HepG2 (cell line): ENCODE measurements at regions not wholly inside any gene's neighbourhood (a gene's known extent, or its start where the extent isn't known, plus 50 kb on each side); places are given as distances from the start of the nearest gene placed in this dataset.

ENCODE experiments used
- ATAC-seq: fragments of 200-7000 bp; cut with Tn5 transposase; 3 replicates; pipeline ENCODE4 v1.9.1; 2020; ENCODE audit warnings: mild to moderate bottlenecking, moderate library complexity
- BruUV-seq: library from RNA; stranded (reverse); fragments of 400-500 nt; replicated peaks from 2 replicates; lab custom pipeline; 2021; lab: Mats Ljungman, UMichigan
- CTCF ChIA-PET: fragments of 300-600 bp; formaldehyde crosslinking; extraction: SDS; loops from one replicate; lab custom pipeline; 2021; ENCODE audit warnings: low total read pairs, inconsistent platforms, low intra/inter-chr PET ratio; lab: Yijun Ruan, JAX
- POLR2A ChIA-PET: fragments of 350-600 bp; sonication (Branson Sonifier 250); formaldehyde crosslinking; loops from one replicate; lab custom pipeline; 2020; ENCODE audit warnings: antibody characterized with exemption, inconsistent platforms; lab: Yijun Ruan, JAX
- DNase-seq: peaks from one replicate; pipeline ENCODE4 v3.0.0-alpha.2; 2015; ENCODE audit warnings: low spot score
- FAIRE-seq: peaks from 3 replicates; lab custom pipeline; 2011; peaks lifted over from hg19 to GRCh38; lab: Jason Lieb, UNC
- H2AFZ ChIP-seq: one replicate; pipeline ENCODE4 v1.6.1; 2011; ENCODE audit warnings: low read length, inconsistent platforms
- H3K27ac ChIP-seq: fragments of 300-600 bp; 3 replicates; pipeline ENCODE4 v1.8.0; 2011; ENCODE audit warnings: mixed run types, mild to moderate bottlenecking, mixed read lengths, low read length, inconsistent platforms; ENCODE audit not compliant: insufficient read depth; ENCODE audit errors: extremely low read length
- H3K27me3 ChIP-seq, 2 experiments: fragments of 200-600 bp in 1 of 2; 2 replicates in 1 of 2; 3 replicates in 1 of 2; pipeline versions ENCODE4 v1.6.0 to v1.8.0; 2011; ENCODE audit warnings: low read length in 2 of 2, mild to moderate bottlenecking in 2 of 2, moderate library complexity in 2 of 2, inconsistent platforms in 1 of 2; ENCODE audit not compliant: insufficient read depth in 2 of 2, control insufficient read depth in 1 of 2
- H3K36me3 ChIP-seq, 2 experiments: fragments of 200-600 bp in 1 of 2; replicated peaks in 1 of 2; 2 replicates in 1 of 2; 3 replicates in 1 of 2; pipeline versions ENCODE4 v1.5.1 to v1.8.0; 2011; ENCODE audit warnings: low read length in 2 of 2, inconsistent platforms in 1 of 2; ENCODE audit not compliant: insufficient read depth in 2 of 2, control insufficient read depth in 1 of 2
- H3K4me1 ChIP-seq: 2 replicates; pipeline ENCODE4 v1.5.1; 2012; ENCODE audit warnings: low read length, inconsistent platforms; ENCODE audit not compliant: insufficient read depth
- H3K4me2 ChIP-seq: 2 replicates; pipeline ENCODE4 v1.6.0; 2011; ENCODE audit warnings: low read depth, low read length, inconsistent platforms
- H3K4me3 ChIP-seq, 3 experiments: fragments of 200-600 bp in 1 of 3; sonication (generic), shearing (Covaris generic) in 1 of 3; replicated peaks in 1 of 3; 2 replicates each; pipeline ENCODE4 v1.5.1; 2011 to 2016; ENCODE audit warnings: low read length in 3 of 3, inconsistent platforms in 2 of 3, low read depth in 2 of 3, mild to moderate bottlenecking in 2 of 3, control low read depth in 1 of 3, mixed read lengths in 1 of 3; ENCODE audit not compliant: insufficient read depth in 1 of 3
- H3K79me2 ChIP-seq: one replicate; pipeline ENCODE4 v1.6.1; 2011; ENCODE audit warnings: low read length, inconsistent platforms; ENCODE audit not compliant: insufficient read depth
- H3K9ac ChIP-seq: 2 replicates; pipeline ENCODE4 v1.6.0; 2011; ENCODE audit warnings: mild to moderate bottlenecking, low read depth, low read length, inconsistent platforms; ENCODE audit not compliant: insufficient read depth
- H3K9me3 ChIP-seq: 2 replicates; pipeline ENCODE4 v1.5.1; 2012; ENCODE audit warnings: mild to moderate bottlenecking, low read length
- H4K20me1 ChIP-seq: 2 replicates; pipeline ENCODE4 v1.6.0; 2011; ENCODE audit warnings: inconsistent platforms, mild to moderate bottlenecking, low read length, moderate library complexity; ENCODE audit not compliant: insufficient read depth
- ARNT ChIP-seq: fragments of 450-650 bp; IDR thresholded peaks from 2 replicates; pipeline ENCODE4 v1.6.1; 2017
- KAT2B ChIP-seq: fragments of 150-350 bp; IDR thresholded peaks from 2 replicates; pipeline ENCODE4 v1.6.1; 2014; ENCODE audit warnings: low read depth, low read length, borderline replicate concordance
- KAT7 ChIP-seq: IDR thresholded peaks from 2 replicates; pipeline ENCODE4 v1.6.1; 2018; ENCODE audit warnings: borderline replicate concordance, missing compliant biosample characterization
- LCORL ChIP-seq, 2 experiments: fragments of 450-650 bp in 1 of 2; sonication (generic) in 1 of 2; formaldehyde crosslinking in 1 of 2; IDR thresholded peaks; 2 replicates each; pipeline versions ENCODE4 v1.5.0 to v1.6.1; 2017 to 2020; ENCODE audit warnings: antibody characterized with exemption in 1 of 2, missing genetic modification reagents in 1 of 2
- MAFG ChIP-seq: sonication (generic); formaldehyde crosslinking; IDR thresholded peaks from 2 replicates; pipeline ENCODE4 v1.5.1; 2020; ENCODE audit warnings: mild to moderate bottlenecking, missing genetic modification reagents
- MIER3 ChIP-seq: IDR thresholded peaks from 2 replicates; pipeline ENCODE4 v1.6.1; 2016; ENCODE audit warnings: missing compliant biosample characterization, borderline replicate concordance
- PLRG1 ChIP-seq: fragments of 450-650 bp; conservative IDR thresholded peaks from 2 replicates; pipeline ENCODE4 v1.6.1; 2016
- REST ChIP-seq, 2 experiments: IDR thresholded peaks; 2 replicates each; pipeline ENCODE4 v1.6.1; 2011 to 2012; ENCODE audit warnings: low read length in 2 of 2, borderline replicate concordance in 1 of 2, low read depth in 1 of 2, mild to moderate bottlenecking in 1 of 2, moderate library complexity in 1 of 2
- SIN3B ChIP-seq: fragments of 150-350 bp; IDR thresholded peaks from 2 replicates; pipeline ENCODE4 v1.6.1; 2014; ENCODE audit warnings: low read length
- ZNF335 ChIP-seq: sonication (generic); formaldehyde crosslinking; IDR thresholded peaks from 2 replicates; pipeline ENCODE4 v1.4.0; 2020; ENCODE audit warnings: missing genetic modification reagents
- ZNF530 ChIP-seq: sonication (generic); formaldehyde crosslinking; IDR thresholded peaks from 2 replicates; pipeline ENCODE4 v1.5.0; 2020; ENCODE audit warnings: low read depth, mild to moderate bottlenecking, missing genetic modification reagents
- ZNF720 ChIP-seq: sonication (generic); formaldehyde crosslinking; IDR thresholded peaks from 2 replicates; pipeline ENCODE4 v1.4.0; 2020; ENCODE audit warnings: missing genetic modification reagents
- WGBS: methylation state at CpG from one replicate; pipeline ENCODE4 v1.1.6; 2017; ENCODE audit warnings: low lambda C conversion rate; 5-methylcytosine and 5-hydroxymethylcytosine counted together
- in situ Hi-C: cut with HindIII; loops from 2 replicates; pipeline ENCODE4 v1.10.0; 2017; ENCODE audit warnings: low pct_unique_long_range_greater_than_20kb; ENCODE audit not compliant: extremely low pct_ligation_motif_present
- intact Hi-C: fragments of 100-400 bp; cut with micrococcal nuclease; formaldehyde crosslinking; loops from one replicate; pipeline ENCODE4 v1.10.0; 2022; ENCODE audit not compliant: unreplicated experiment

DNA sequence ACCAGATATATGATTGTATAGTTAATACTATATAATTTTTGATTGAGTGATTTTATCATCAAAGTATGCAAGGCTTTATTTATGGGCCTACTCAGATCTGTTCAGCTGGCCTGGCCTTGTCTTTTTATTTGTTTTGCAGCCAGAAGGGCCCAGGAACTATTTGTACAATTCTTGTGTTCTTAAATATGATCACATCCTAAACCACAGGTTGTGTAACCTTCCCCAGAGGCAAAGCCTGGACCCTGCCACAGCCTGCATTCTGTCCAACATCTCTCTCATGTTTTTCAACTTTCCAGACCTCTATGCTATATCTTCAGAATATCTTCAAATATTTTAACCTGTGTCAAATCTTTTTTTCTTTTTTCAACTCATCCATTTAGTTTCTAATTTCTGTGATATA lies 410.4 kb upstream of the MON1B start (continued):
- TF ChIP-seq REST (IDR thresholded peaks at IDR 0.05; ENCODE audit: borderline replicate concordance in 1 of 2, low read depth in 1 of 2, low read length in 2 of 2) (no peak), KAT7 (CRISPR knock-in tag) (no peak), MIER3 (no peak), ZNF335 (no peak), PLRG1 (no peak), ZNF530 (CRISPR knock-in tag) (no peak), MAFG (CRISPR knock-in tag) (no peak), ZNF720 (CRISPR knock-in tag) (no peak)

DNA sequence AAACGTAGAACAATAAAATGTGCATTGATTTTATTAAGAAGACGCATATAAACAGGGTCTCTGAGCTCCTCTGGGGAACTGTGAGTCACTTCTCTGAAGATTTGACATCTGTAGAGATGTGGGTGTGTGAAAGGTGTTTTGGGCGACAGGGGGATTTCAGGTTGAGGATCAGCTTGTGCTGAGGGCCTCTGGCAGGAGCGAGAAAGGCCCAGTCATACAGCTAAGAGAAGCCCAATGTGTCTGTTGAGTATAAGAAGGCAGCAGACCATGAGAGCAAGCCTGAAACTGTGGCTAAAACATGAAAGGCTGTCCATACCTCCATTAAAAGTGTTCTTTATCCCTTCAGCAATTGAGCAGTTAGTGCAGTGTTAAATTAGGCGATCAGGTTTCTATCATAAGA lies 406.5 kb upstream of the MON1B start:
- POLR2A ChIA-PET, result no interaction called here
- CTCF ChIA-PET, result no interaction called here
- Histone ChIP-seq H3K4me2 (no peak overlapping the region), H3K4me3 (no peak overlapping the region), H3K4me1 (no peaks in the 10 kb centered on the region), H3K79me2 (no peaks in the 10 kb centered on the region), H3K27ac (no peak overlapping the region), H4K20me1 (no peaks in the 10 kb centered on the region), H3K9me3 (peaks cover 3% of the 10 kb centered on the region; the same call in 1 of the 2 replicates), H3K27me3 (no peaks in the 10 kb centered on the region), H2AFZ (no peak overlapping the region), H3K36me3 (no peaks in the 10 kb centered on the region), H3K9ac (no peak overlapping the region)
- TF ChIP-seq KAT2B (no peak), LCORL (IDR thresholded peaks at IDR 0.05) (no peak), LCORL (CRISPR knock-in tag; IDR thresholded peaks at IDR 0.05) (no peak), SIN3B (no peak), ARNT (no peak)
- no TSS peak for BruUV-seq
- FAIRE-seq, result no peak
- ATAC-seq, result no peak
- in situ Hi-C loops, result no loop called here
- intact Hi-C loops, result no loop called here
- WGBS, result under 1% methylated on average over 5 of the region's 5 CpGs
- DNase-seq, result no peak
